ENCODE measurements at regions not wholly inside any gene's neighbourhood (a gene's known extent, or its start where the extent isn't known, plus 50 kb on each side); places are given as distances from the start of the nearest gene placed in this dataset.
"Not testable (repeated sequence)": the region's sequence is repeated elsewhere in the genome, so short reads cannot be mapped to it uniquely, and the experiment has no call there.

GRCh38 chr11:104776501-104777170 lies 121.6 kb downstream of the CASP12 start:
- in situ Hi-C loops (cut with HindIII; ENCODE audit: low pct_ligation_motif_present, low sequenced_read_pairs) = no loop called here
- Histone ChIP-seq H3K36me3 (replicated peaks) (no peaks in the 10 kb centered on the region), H3K27me3 (replicated peaks) (no peaks in the 10 kb centered on the region), H3K4me3 (ENCODE audit: low read depth, low read length) (no peak overlapping the region), H3K27ac (no peak overlapping the region)
- TF ChIP-seq CTCF (IDR thresholded peaks at IDR 0.05; ENCODE audit: low read depth, low read length, missing control alignments) = no peak
- DNase-seq = no peak

GRCh38 chr11:104774578-104774977 lies 123.7 kb downstream of the CASP12 start:
- Histone ChIP-seq H3K27ac (no peak overlapping the region), H3K36me3 (replicated peaks) (no peaks in the 10 kb centered on the region), H3K27me3 (replicated peaks) (no peaks in the 10 kb centered on the region), H3K4me3 (ENCODE audit: low read depth, low read length) (no peak overlapping the region)
- in situ Hi-C loops (cut with HindIII; ENCODE audit: low pct_ligation_motif_present, low sequenced_read_pairs) = no loop called here
- no peak for DNase-seq
- TF ChIP-seq CTCF (IDR thresholded peaks at IDR 0.05; ENCODE audit: low read depth, low read length, missing control alignments) = no peak

- Histone ChIP-seq H3K4me3 (ENCODE audit: low read depth, low read length) (no peak overlapping the region), H3K27me3 (replicated peaks) (no peaks in the 10 kb centered on the region), H3K27ac (peak overlapping the region; percentile 68), H3K36me3 (replicated peaks) (no peaks in the 10 kb centered on the region)
- no peak for TF ChIP-seq CTCF (IDR thresholded peaks at IDR 0.05; ENCODE audit: low read depth, low read length, missing control alignments)
- DNase-seq = peak; percentile 94
- in situ Hi-C loops (cut with HindIII; ENCODE audit: low pct_ligation_motif_present, low sequenced_read_pairs) = no loop called here
Observed at GRCh38 chr11:104772806-104773241, 125.4 kb downstream of the CASP12 start.

- H3K27ac ChIP-seq = no peak overlapping the region
- H3K27me3 ChIP-seq (replicated peaks) = no peaks in the 10 kb centered on the region
- in situ Hi-C loops (cut with HindIII; ENCODE audit: low pct_ligation_motif_present, low sequenced_read_pairs) = no loop called here
- no peak overlapping the region for H3K4me3 ChIP-seq (ENCODE audit: low read depth, low read length)
- no peaks in the 10 kb centered on the region for H3K36me3 ChIP-seq (replicated peaks)
- no peak for DNase-seq
- no peak for TF ChIP-seq CTCF (IDR thresholded peaks at IDR 0.05; ENCODE audit: low read depth, low read length, missing control alignments)
Observed at GRCh38 chr11:104771763-104772162, 126.5 kb downstream of the CASP12 start.

- H3K36me3 ChIP-seq (replicated peaks); H3K27me3 ChIP-seq (replicated peaks); H3K4me3 ChIP-seq (ENCODE audit: low read depth, low read length); DNase-seq; H3K27ac ChIP-seq; in situ Hi-C loops (cut with HindIII; ENCODE audit: low pct_ligation_motif_present, low sequenced_read_pairs): not testable (repeated sequence)
Observed at GRCh38 chr11:104771046-104771445, 127.2 kb downstream of the CASP12 start.

- Histone ChIP-seq H3K36me3 (replicated peaks) (no peaks in the 10 kb centered on the region), H3K27me3 (replicated peaks) (no peaks in the 10 kb centered on the region), H3K4me3 (ENCODE audit: low read depth, low read length) (no peak overlapping the region), H3K27ac (no peak overlapping the region)
- no peak for TF ChIP-seq CTCF (IDR thresholded peaks at IDR 0.05; ENCODE audit: low read depth, low read length, missing control alignments)
- in situ Hi-C loops (cut with HindIII; ENCODE audit: low pct_ligation_motif_present, low sequenced_read_pairs) = no loop called here
- no peak for DNase-seq
Observed at GRCh38 chr11:104765401-104766095, 132.7 kb downstream of the CASP12 start.
